Panc1 (cell line): ENCODE measurements at regions not wholly inside any gene's neighbourhood (a gene's known extent, or its start where the extent isn't known, plus 50 kb on each side); places are given as distances from the start of the nearest gene placed in this dataset.
"Not testable (repeated sequence)": the region's sequence is repeated elsewhere in the genome, so short reads cannot be mapped to it uniquely, and the experiment has no call there.

ENCODE experiments used
- ATAC-seq: fragments of 200-7000 bp; cut with Tn5 transposase; 2 replicates; pipeline ENCODE4 v1.9.1; 2020; ENCODE audit warnings: mild to moderate bottlenecking, moderate library complexity
- BruUV-seq: library from RNA; stranded (reverse); fragments of 400-500 nt; replicated peaks from 2 replicates; lab custom pipeline; 2021; lab: Mats Ljungman, UMichigan
- CTCF ChIA-PET: fragments of 300-600 bp; sonication (Branson Sonifier 250); formaldehyde crosslinking; loops from one replicate; lab custom pipeline; 2022; ENCODE audit warnings: antibody characterized with exemption; lab: Charles Lee
- POLR2A ChIA-PET: fragments of 300-600 bp; sonication (Branson Sonifier 250); formaldehyde crosslinking; loops from one replicate; lab custom pipeline; 2022; ENCODE audit warnings: antibody characterized with exemption; lab: Charles Lee
- DNase-seq: peaks from one replicate; pipeline ENCODE4 v3.0.0-alpha.2; 2010; ENCODE audit warnings: low read depth, low spot score
- H3K27ac ChIP-seq: 2 replicates; pipeline ENCODE4 v1.5.1; 2011; ENCODE audit warnings: mild to moderate bottlenecking, low read length, inconsistent platforms
- H3K27me3 ChIP-seq: fragments of 200-500 bp; sonication (Bioruptor generic); 2 replicates; pipeline ENCODE4 v1.6.0; 2014; ENCODE audit warnings: low read length, inconsistent platforms; ENCODE audit not compliant: control insufficient read depth, insufficient read depth
- H3K36me3 ChIP-seq: fragments of 200-500 bp; sonication (Bioruptor generic); 2 replicates; pipeline ENCODE4 v1.5.1; 2014; ENCODE audit warnings: inconsistent platforms, mild to moderate bottlenecking, low read length, moderate library complexity; ENCODE audit not compliant: control insufficient read depth, insufficient read depth
- H3K4me1 ChIP-seq: 2 replicates; pipeline ENCODE4 v1.5.1; 2011; ENCODE audit warnings: inconsistent platforms, mild to moderate bottlenecking, low read length, moderate library complexity; ENCODE audit not compliant: control insufficient read depth, insufficient read depth
- H3K4me3 ChIP-seq, 2 experiments: 2 replicates each; pipeline ENCODE4 v1.5.1; 2011 to 2012; ENCODE audit warnings: low read depth in 2 of 2, low read length in 2 of 2, mild to moderate bottlenecking in 2 of 2, inconsistent platforms in 1 of 2, moderate library complexity in 1 of 2
- H3K9me3 ChIP-seq: fragments of 200-500 bp; sonication (Bioruptor generic); 2 replicates; pipeline ENCODE4 v1.5.1; 2014; ENCODE audit warnings: low read depth, mild to moderate bottlenecking, inconsistent platforms, low read length, moderate library complexity; ENCODE audit not compliant: control insufficient read depth, insufficient read depth
- POLR2AphosphoS5 ChIP-seq: IDR thresholded peaks from 2 replicates; pipeline ENCODE4 v1.6.1; 2012; ENCODE audit warnings: mild to moderate bottlenecking, low read depth, low read length, moderate library complexity
- SIN3A ChIP-seq: IDR thresholded peaks from 2 replicates; pipeline ENCODE4 v1.6.1; 2012; ENCODE audit warnings: low read depth, mild to moderate bottlenecking, low read length, moderate library complexity, borderline replicate concordance; ENCODE audit not compliant: insufficient read depth
- TCF7L2 ChIP-seq: IDR thresholded peaks from 2 replicates; pipeline ENCODE4 v1.6.1; 2011; ENCODE audit warnings: mild to moderate bottlenecking, low read depth, low read length, inconsistent platforms
- in situ Hi-C: cut with HindIII; loops from 2 replicates; pipeline ENCODE4 v1.10.0; 2016; ENCODE audit warnings: low sequenced_read_pairs, low pct_unique_long_range_greater_than_20kb
- intact Hi-C: fragments of 100-400 bp; cut with micrococcal nuclease; formaldehyde crosslinking; loops from one replicate; pipeline ENCODE4 v1.10.0; 2022; ENCODE audit not compliant: unreplicated experiment
- TF ChIP-seq, protein P1 (sequence below), 2 experiments: IDR thresholded peaks; 2 replicates each; pipeline ENCODE4 v1.6.1; 2011 to 2012; ENCODE audit warnings: low read depth in 2 of 2, control low read depth in 1 of 2, low read length in 1 of 2, mild to moderate bottlenecking in 1 of 2, moderate library complexity in 1 of 2; ENCODE audit not compliant: insufficient read depth in 1 of 2
- TF ChIP-seq, protein P2 (sequence below): fragments of 450-650 bp; IDR thresholded peaks from 2 replicates; pipeline ENCODE4 v1.5.1; 2017; ENCODE audit warnings: mild to moderate bottlenecking

DNA sequence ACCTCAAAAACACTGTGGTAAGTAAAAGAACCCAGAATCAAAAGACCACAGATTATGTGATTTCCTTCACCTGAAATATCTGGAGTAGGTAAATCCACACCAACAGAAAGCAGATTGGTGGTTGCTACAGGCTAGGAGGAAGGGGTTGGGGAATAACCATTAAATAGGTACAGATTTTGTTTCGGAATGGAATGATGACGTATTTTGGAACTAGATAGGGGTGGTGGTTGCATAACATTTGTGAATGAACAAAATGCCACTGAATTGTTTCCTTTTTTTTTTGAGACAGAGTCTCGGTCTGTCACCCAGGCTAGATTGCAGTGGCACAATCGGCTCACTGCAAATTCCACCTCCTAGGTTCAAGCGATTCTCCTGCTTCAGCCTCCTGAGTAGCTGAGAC, 100.9 kb upstream of the RBFOX1 start:
- H3K4me3 ChIP-seq = no peak overlapping the region
- POLR2A ChIA-PET = no interaction called here
- in situ Hi-C loops (no loop called here), intact Hi-C loops (no loop called here)
- no peaks in the 10 kb centered on the region for H3K4me1 ChIP-seq
- no peak for DNase-seq
- H3K9me3 ChIP-seq = no peaks in the 10 kb centered on the region
- TF ChIP-seq POLR2AphosphoS5 (no peak), TCF7L2 (no peak), SIN3A (no peak)
- TF ChIP-seq, protein P1, sequence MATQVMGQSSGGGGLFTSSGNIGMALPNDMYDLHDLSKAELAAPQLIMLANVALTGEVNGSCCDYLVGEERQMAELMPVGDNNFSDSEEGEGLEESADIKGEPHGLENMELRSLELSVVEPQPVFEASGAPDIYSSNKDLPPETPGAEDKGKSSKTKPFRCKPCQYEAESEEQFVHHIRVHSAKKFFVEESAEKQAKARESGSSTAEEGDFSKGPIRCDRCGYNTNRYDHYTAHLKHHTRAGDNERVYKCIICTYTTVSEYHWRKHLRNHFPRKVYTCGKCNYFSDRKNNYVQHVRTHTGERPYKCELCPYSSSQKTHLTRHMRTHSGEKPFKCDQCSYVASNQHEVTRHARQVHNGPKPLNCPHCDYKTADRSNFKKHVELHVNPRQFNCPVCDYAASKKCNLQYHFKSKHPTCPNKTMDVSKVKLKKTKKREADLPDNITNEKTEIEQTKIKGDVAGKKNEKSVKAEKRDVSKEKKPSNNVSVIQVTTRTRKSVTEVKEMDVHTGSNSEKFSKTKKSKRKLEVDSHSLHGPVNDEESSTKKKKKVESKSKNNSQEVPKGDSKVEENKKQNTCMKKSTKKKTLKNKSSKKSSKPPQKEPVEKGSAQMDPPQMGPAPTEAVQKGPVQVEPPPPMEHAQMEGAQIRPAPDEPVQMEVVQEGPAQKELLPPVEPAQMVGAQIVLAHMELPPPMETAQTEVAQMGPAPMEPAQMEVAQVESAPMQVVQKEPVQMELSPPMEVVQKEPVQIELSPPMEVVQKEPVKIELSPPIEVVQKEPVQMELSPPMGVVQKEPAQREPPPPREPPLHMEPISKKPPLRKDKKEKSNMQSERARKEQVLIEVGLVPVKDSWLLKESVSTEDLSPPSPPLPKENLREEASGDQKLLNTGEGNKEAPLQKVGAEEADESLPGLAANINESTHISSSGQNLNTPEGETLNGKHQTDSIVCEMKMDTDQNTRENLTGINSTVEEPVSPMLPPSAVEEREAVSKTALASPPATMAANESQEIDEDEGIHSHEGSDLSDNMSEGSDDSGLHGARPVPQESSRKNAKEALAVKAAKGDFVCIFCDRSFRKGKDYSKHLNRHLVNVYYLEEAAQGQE (IDR thresholded peaks at IDR 0.05; ENCODE audit: insufficient read depth in 1 of 2, low read depth in 2 of 2, low read length in 1 of 2) = no peak
- TF ChIP-seq, protein P2, sequence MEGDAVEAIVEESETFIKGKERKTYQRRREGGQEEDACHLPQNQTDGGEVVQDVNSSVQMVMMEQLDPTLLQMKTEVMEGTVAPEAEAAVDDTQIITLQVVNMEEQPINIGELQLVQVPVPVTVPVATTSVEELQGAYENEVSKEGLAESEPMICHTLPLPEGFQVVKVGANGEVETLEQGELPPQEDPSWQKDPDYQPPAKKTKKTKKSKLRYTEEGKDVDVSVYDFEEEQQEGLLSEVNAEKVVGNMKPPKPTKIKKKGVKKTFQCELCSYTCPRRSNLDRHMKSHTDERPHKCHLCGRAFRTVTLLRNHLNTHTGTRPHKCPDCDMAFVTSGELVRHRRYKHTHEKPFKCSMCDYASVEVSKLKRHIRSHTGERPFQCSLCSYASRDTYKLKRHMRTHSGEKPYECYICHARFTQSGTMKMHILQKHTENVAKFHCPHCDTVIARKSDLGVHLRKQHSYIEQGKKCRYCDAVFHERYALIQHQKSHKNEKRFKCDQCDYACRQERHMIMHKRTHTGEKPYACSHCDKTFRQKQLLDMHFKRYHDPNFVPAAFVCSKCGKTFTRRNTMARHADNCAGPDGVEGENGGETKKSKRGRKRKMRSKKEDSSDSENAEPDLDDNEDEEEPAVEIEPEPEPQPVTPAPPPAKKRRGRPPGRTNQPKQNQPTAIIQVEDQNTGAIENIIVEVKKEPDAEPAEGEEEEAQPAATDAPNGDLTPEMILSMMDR = no peak
- no peaks in the 10 kb centered on the region for H3K36me3 ChIP-seq
- BruUV-seq = no TSS peak
- H3K27me3 ChIP-seq = no peaks in the 10 kb centered on the region
- no peak overlapping the region for H3K27ac ChIP-seq
- CTCF ChIA-PET = no interaction called here
- ATAC-seq = no peak

DNA sequence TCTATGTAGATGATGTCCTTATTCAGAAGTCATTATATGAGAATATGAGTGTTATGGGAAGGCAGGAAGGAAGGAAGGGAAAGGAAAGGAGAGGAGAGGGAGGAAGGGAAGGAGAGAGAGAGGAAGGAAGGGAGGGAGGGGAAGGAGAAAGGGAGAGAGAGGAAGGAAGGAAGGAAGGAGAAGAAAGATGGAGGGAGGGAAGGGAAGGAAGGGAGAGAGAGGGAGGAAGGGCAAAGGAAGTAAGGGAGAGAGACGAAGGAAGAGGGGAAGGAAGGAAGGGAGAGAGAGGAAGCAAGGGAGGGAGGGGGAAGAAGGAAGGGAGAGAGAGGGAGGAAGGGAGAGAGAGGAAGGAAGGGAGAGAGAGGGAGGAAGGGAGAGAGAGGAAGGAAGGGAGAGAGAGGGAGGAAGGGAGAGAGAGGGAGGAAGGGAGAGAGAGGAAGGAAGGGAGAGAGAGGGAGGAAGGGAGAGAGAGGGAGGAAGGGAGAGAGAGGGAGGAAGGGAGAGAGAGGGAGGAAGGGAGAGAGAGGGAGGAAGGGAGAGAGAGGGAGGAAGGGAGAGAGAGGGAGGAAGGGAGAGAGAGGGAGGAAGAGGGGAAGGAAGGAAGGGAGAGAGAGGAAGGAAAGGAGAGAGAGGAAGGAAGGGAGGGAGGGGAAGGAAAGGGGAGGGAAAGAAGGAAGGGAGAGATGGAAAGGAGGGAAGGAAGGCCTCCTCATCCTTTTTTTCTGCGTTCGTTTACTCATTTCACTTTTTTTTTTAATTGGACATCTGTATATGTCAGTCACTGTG, 103.0 kb upstream of the RBFOX1 start:
- DNase-seq, BruUV-seq, POLR2A ChIA-PET, H3K9me3 ChIP-seq, H3K27me3 ChIP-seq, H3K4me3 ChIP-seq, in situ Hi-C loops, ATAC-seq, H3K4me1 ChIP-seq, CTCF ChIA-PET, H3K36me3 ChIP-seq, H3K27ac ChIP-seq, intact Hi-C loops: not testable (repeated sequence)

DNA sequence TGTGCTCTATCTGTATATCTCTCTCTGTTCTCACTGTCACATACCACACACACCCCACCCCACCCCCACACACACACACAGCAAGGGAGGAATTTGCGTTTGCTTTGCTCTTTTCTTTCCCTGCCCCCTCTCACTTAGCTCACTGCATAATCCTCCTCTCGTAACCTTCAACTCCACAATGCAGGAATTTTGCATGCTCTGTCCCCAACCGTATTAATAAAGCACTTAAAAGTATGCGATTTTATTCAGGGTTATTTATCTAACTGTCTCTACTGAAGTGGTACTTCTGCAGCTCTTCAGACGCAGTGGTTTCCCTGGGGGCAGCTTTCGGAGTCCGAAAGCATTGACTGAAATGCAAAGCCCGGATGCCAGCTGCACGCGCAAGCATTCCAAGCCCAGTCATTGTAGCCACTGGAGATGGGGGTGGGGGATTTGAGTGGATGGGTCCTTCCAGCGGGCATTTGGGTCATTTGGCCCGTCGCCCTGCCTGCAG, 105.4 kb upstream of the RBFOX1 start:
- Histone ChIP-seq H3K4me1 (no peaks in the 10 kb centered on the region), H3K27ac (no peak overlapping the region), H3K36me3 (no peaks in the 10 kb centered on the region), H3K4me3 (no peak overlapping the region), H3K9me3 (no peaks in the 10 kb centered on the region), H3K27me3 (no peaks in the 10 kb centered on the region)
- intact Hi-C loops (no loop called here), in situ Hi-C loops (no loop called here)
- DNase-seq (no peak), ATAC-seq (no peak)
- ChIA-PET CTCF (no interaction called here), POLR2A (no interaction called here)
- TF ChIP-seq POLR2AphosphoS5 = no peak
- TF ChIP-seq, protein P2 = no peak
- TF ChIP-seq, protein P1 (IDR thresholded peaks at IDR 0.05; ENCODE audit: insufficient read depth in 1 of 2, low read depth in 2 of 2, low read length in 1 of 2) = no peak
- no peak for TF ChIP-seq SIN3A
- TF ChIP-seq TCF7L2 = no peak
- no TSS peak for BruUV-seq
